NCI-H1417 treated with DMSO at 0.1 percent for 48 hours (cell line): ENCODE measurements at regions not wholly inside any gene's neighbourhood (a gene's known extent, or its start where the extent isn't known, plus 50 kb on each side); places are given as distances from the start of the nearest gene placed in this dataset.

Experiments used
- DNase-seq: peaks from one replicate; lab custom pipeline; 2025; lab: John Stamatoyannopoulos, UW

GRCh38 chr20:60695226-60696000 is 556.6 kb upstream of the CDH4 start:
- DNase-seq = no peak

DNA sequence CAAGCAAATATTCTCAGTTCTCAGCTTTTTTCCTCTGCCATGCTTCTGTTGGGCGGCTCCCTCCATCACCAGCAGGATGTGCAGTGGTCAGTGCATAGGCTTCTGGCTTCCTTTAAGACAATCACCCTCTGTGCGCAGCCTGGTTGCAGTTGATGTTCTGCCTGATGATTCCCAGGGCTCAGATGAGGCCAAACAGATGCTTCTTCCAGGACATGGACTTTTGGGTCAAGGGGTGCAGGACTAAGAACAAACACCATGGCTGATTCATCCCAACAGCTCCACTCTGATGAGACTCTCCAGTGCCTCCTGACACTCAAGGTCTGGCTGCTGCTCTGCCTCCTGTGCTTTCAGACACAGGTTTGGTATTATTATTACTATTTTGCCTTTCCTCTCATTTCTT is 554.8 kb upstream of the CDH4 start:
- no peak for DNase-seq

DNA sequence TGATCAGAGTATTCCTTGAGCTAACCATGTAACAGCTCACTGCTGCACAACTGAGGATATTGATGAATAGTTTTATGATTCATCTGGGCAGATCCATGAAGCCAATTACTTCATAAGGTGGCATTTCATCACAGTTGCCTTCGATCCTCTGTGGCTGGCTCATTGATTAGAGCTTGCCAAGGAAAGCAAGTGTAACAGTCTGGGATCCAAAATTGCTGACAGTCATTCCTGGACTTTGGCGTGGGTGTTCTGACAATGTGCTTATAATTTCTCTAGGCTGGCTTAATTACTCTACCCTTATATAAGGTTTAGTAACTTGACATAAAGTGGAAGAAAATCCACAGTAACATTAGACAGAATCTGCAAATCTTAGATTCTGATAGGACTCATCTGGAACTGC is 551.3 kb upstream of the CDH4 start:
- DNase-seq = no peak

GRCh38 chr20:60704147-60704546 is 547.9 kb upstream of the CDH4 start:
- no peak for DNase-seq

GRCh38 chr20:60713396-60713795 is 538.7 kb upstream of the CDH4 start:
- no peak for DNase-seq

DNA sequence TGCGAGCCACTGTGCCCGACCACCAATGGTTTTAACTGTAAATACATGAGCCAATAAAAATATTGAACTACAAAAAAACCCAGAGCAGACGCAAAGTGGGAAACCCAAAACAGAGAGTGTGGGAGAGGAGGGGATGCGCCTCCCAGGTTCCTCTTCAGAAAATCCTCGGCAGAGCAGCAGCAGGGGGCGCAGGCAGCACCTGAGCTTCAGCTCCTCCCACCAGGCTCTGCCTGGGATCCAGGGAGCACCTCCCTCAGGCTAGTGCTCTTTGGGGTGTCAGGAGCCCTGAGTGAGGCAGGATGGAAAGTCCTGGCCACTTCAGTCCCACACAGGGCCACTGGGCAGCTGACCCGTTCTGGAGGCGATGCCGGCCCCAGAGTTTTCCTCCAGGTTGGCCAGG is 536.9 kb upstream of the CDH4 start:
- DNase-seq = no peak

- no peak for DNase-seq
Measured at GRCh38 chr20:60718743-60719480, 533.1 kb upstream of the CDH4 start.

DNA sequence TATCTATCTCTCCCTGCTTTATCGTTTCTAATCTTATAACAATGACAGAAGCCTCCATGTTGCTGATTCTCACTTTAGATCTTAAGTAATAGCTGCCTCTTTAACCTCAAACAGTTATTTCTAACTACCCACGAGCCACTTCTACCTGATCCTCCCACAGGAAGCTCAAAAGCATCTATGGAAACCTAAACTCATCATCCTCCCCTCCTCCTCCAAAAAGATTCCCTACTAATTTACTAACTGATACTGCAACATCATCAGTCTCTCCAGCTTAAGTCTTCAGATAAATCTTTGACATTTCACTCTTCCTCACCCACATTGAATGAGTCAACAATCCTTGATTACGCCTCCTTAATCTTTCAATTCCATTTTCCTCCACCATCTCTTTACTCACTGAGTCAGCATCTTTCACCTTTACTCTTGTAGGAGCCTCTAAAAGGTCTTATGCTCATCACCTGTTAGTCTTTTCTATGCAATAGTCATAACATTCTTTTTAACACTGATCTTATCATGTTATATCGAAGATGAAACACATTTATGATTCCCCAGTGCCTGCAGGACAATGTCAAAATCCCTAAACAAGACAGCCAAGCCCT is 526.7 kb upstream of the CDH4 start:
- DNase-seq = no peak

DNA sequence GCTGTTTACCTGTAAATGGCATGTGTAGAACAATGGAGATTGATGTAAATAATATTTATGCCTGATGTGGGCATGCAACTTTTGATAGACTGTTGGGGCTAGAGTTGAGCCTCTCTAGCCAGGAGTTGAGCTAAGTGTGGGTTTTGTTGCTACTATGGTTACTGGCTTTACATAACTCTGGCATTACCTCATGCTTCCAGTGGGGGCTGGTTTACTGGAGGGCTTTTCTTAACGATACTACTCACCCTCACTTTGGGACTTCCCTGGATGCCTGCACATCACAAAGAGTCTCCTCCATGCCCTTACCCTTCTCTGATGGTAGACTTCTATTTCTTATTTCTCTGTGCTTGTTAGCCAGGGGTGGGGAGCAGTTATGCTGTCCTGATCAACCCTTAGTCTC is 524.6 kb upstream of the CDH4 start:
- DNase-seq = no peak

DNA sequence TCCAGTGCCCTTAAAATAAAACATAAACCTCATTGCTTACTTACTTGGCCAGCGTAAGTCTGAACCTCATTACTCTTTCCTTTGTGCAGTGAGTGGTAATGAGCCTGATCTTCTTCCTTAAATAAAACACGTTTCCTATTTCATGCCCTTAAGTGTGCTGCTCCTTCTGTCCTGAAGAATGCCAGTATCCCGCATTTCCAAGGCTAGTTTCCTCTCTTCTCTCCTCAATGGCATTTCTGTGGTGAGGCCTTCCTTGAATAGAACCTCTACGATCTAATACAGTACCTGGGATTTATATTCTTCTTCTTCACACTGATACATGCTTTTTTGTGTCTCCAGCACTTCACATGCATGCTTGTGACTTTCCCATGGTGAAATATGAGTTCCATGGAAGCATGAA is 523.4 kb upstream of the CDH4 start:
- DNase-seq = no peak

GRCh38 chr20:60729135-60729900 is 522.7 kb upstream of the CDH4 start:
- no peak for DNase-seq

GRCh38 chr20:60732322-60732721 is 519.7 kb upstream of the CDH4 start:
- DNase-seq = no peak

DNA sequence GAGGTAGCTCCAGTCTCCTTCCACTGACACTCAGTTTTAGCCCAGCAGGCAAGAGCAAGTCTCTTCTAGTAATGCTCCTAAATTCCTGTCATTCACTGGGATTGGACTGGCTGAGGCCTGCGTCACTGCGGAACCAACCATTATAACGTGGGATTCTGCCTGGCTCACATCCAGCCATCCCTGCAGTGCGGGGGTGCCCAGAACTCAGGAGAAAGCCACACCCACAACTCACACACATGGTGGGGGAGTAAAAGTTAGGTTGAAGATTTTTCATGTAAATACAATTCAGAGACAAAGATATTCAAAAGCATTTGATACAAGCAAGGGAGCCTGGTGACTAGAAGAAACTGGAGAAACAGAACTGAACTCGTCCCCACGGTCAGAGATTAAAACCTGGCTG is 504.0 kb upstream of the CDH4 start:
- DNase-seq = no peak

GRCh38 chr20:60749804-60750602 is 502.1 kb upstream of the CDH4 start:
- DNase-seq = no peak

DNA sequence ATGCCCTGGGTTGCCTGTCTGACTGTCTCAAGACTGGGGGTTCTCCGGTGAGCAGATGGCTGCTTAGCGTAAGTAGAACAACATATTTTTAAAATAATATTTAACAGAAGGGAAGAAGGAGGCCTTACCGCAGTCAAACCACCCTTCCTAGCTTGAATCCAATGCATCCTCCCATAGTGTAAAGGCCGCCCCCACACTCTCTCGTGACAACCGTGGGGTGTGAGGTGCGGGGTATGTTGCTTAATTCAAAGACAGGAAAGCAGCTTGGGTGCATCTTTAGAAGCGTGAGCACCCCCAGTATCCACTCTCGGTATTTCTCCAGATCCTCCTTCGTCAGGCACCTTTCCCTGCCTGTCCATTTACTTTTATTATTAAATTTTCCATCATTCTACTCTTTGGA is 501.2 kb upstream of the CDH4 start:
- no peak for DNase-seq

- DNase-seq = no peak
Measured at GRCh38 chr20:60751826-60752225, 500.2 kb upstream of the CDH4 start.

DNA sequence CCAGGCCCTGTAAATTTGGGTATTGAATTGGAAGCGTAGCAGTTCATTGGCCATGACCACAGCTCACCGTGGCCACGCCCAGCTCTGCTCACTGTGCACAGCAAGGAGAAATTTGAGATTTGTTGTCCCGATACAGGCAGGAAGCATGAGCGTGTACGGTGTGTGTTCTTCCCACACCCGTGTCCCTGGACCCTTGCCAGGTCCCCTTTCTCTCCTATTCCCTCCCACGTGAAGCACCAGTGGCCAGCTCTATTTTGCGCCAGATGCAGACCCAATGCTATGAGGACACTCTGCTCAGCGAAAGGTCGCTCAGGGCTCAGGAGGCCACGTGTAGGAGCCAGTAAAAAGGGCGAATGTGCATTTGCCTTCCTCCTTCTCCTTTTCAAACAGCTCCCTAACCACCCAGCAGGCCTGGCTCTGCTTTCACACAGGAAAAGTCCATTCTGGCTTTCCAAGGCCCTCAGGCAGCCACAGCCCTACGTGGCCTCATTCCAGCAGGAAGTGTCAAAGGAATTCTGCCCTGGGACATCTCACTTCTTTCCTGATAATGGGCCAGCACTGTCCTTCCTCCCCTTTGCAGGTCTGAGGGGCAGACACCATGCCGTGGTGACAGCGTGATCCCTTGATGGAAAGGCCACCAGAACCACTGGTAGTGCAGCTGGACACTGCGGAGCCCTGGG is 499.2 kb upstream of the CDH4 start:
- DNase-seq = no peak

DNA sequence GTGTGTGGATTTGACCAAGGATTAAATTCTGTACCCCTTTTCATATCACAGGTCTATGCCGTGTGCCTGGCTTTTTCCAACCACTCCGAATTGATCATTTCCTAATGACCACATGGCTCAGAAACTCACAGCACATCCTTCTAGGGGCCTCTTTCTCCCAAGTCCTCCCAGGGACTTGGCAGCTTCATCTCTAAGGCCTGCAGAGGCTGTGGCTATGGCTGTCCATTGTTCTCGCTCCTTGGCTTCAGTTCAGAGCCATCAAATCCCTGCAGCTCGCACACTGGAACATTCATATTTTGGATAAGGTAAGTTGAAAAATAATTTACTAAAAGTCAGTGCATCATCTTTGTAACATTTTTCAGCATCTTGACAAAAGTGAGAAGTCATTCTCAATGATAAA is 497.2 kb upstream of the CDH4 start:
- DNase-seq = no peak

DNA sequence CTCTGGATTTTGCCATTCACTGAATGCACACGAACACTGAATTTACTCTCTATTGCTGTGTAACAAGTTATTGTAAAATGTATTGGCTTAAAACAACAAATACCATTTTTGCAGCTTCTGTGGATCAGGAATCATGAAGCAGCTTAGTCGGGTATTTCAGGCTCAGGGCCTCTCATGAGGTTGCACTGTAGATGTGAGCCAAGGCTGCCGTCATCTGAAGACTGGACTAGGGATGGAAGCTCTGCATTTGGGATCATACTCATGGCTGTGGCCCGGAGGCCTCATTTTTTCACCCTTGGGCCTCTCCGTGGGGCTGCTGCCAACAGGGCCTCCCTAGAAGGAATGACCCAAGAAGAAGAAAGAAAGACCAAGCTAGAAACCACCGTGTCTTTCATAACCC is 492.4 kb upstream of the CDH4 start:
- DNase-seq = no peak

- DNase-seq = no peak
Measured at GRCh38 chr20:60760256-60761000, 491.6 kb upstream of the CDH4 start.
